ENCODE measurements at regions not wholly inside any gene's neighbourhood (a gene's known extent, or its start where the extent isn't known, plus 50 kb on each side); places are given as distances from the start of the nearest gene placed in this dataset.

GRCh38 chr17:12369065-12369464 lies 296.6 kb upstream of the MYOCD start:
- no peak for TF ChIP-seq CTCF (IDR thresholded peaks at IDR 0.05)
- no peak for TF ChIP-seq POLR2A (IDR thresholded peaks at IDR 0.05)

Measured in body of pancreas (tissue), 4 donors.